Activated CD4-positive, alpha-beta memory T cell treated with anti-CD3 and anti-CD28 coated beads for 36 hours (primary cell): ENCODE measurements at regions not wholly inside any gene's neighbourhood (a gene's known extent, or its start where the extent isn't known, plus 50 kb on each side); places are given as distances from the start of the nearest gene placed in this dataset.

ENCODE experiments used
- CTCF ChIA-PET: fragments of 350-600 bp; sonication (Branson Sonifier 250); formaldehyde crosslinking; loops from one replicate; lab custom pipeline; 2021; ENCODE audit warnings: antibody characterized with exemption, inconsistent platforms; lab: Charles Lee
- POLR2A ChIA-PET: fragments of 350-600 bp; sonication (Branson Sonifier 250); formaldehyde crosslinking; loops from one replicate; lab custom pipeline; 2021; ENCODE audit warnings: antibody characterized with exemption; lab: Charles Lee
- DNase-seq: peaks from one replicate; pipeline ENCODE4 v3.0.0-alpha.2; 2020
- H3K27ac Mint-ChIP-seq: one replicate; pipeline ENCODE4 v1.8.0; 2021; ENCODE audit warnings: mixed read lengths
- H3K27me3 Mint-ChIP-seq: one replicate; pipeline ENCODE4 v1.8.0; 2021; ENCODE audit warnings: mixed read lengths
- H3K36me3 Mint-ChIP-seq: one replicate; pipeline ENCODE4 v1.8.0; 2021; ENCODE audit warnings: mixed read lengths
- H3K4me1 Mint-ChIP-seq: one replicate; pipeline ENCODE4 v1.8.0; 2021; ENCODE audit warnings: low read depth, mixed read lengths
- H3K4me3 Mint-ChIP-seq: one replicate; pipeline ENCODE4 v1.8.0; 2021; ENCODE audit warnings: mild to moderate bottlenecking, mixed read lengths
- H3K9me3 Mint-ChIP-seq: one replicate; pipeline ENCODE4 v1.8.0; 2021; ENCODE audit warnings: mixed read lengths
- intact Hi-C: fragments of 100-400 bp; cut with micrococcal nuclease; formaldehyde crosslinking; loops from one replicate; pipeline ENCODE4 v1.15.1; 2023

- H3K27me3 Mint-ChIP-seq: peaks cover 20% of the 10 kb centered on the region
Measured at GRCh38 chr10:4673279-4674040, 152.5 kb upstream of the AKR1E2 start.

GRCh38 chr10:4672201-4672600, 153.8 kb upstream of the AKR1E2 start:
- intact Hi-C loops: no loop called here
- CTCF ChIA-PET: interaction anchor here (1.3 kb wide), 1 partner anchor 15 kb away, joined by 3 read pairs; no protein-coding TSS in a partner anchor
- Mint-ChIP-seq H3K27ac (no peak overlapping the region), H3K4me1 (no peaks in the 10 kb centered on the region), H3K4me3 (no peak overlapping the region), H3K27me3 (peaks cover 14% of the 10 kb centered on the region), H3K9me3 (no peaks in the 10 kb centered on the region), H3K36me3 (no peaks in the 10 kb centered on the region)
- POLR2A ChIA-PET: no interaction called here
- DNase-seq: no peak

More at GRCh38 chr10:4673279-4674040, 152.5 kb upstream of the AKR1E2 start:
- H3K4me1 Mint-ChIP-seq: no peaks in the 10 kb centered on the region
- no peaks in the 10 kb centered on the region for H3K36me3 Mint-ChIP-seq
- no peak overlapping the region for H3K4me3 Mint-ChIP-seq
- ChIA-PET POLR2A (no interaction called here), CTCF (interaction anchor here (1.3 kb wide), 1 partner anchor 17 kb away, joined by 3 read pairs; no protein-coding TSS in a partner anchor)
- H3K9me3 Mint-ChIP-seq: no peaks in the 10 kb centered on the region
- H3K27ac Mint-ChIP-seq: no peak overlapping the region
- intact Hi-C loops: no loop called here
- DNase-seq: no peak

GRCh38 chr10:4671451-4672145, 154.4 kb upstream of the AKR1E2 start:
- H3K4me3 Mint-ChIP-seq: no peak overlapping the region
- intact Hi-C loops: no loop called here
- H3K27ac Mint-ChIP-seq: no peak overlapping the region
- DNase-seq: no peak
- CTCF ChIA-PET: interaction anchor here (1.0 to 1.4 kb wide), 2 partner anchors 15 to 96 kb away, joined by 3 to 4 read pairs; no protein-coding TSS in a partner anchor
- no peaks in the 10 kb centered on the region for H3K4me1 Mint-ChIP-seq
- POLR2A ChIA-PET: no interaction called here
- H3K9me3 Mint-ChIP-seq: no peaks in the 10 kb centered on the region
- H3K36me3 Mint-ChIP-seq: no peaks in the 10 kb centered on the region
- peaks cover 14% of the 10 kb centered on the region for H3K27me3 Mint-ChIP-seq

GRCh38 chr10:4670737-4671136, 155.3 kb upstream of the AKR1E2 start:
- Mint-ChIP-seq H3K36me3 (no peaks in the 10 kb centered on the region), H3K27ac (no peak overlapping the region), H3K4me1 (no peaks in the 10 kb centered on the region), H3K4me3 (no peak overlapping the region), H3K9me3 (no peaks in the 10 kb centered on the region), H3K27me3 (peaks cover 12% of the 10 kb centered on the region)
- DNase-seq: no peak
- ChIA-PET CTCF (interaction anchor here (1.0 to 1.4 kb wide), 3 partner anchors 12 to 96 kb away, joined by 3 to 4 read pairs (median 3); no protein-coding TSS in a partner anchor), POLR2A (no interaction called here)
- intact Hi-C loops: no loop called here

- no peak for DNase-seq
- CTCF ChIA-PET: no interaction called here
- H3K36me3 Mint-ChIP-seq: no peaks in the 10 kb centered on the region
- no peaks in the 10 kb centered on the region for H3K4me1 Mint-ChIP-seq
- POLR2A ChIA-PET: no interaction called here
- no peak overlapping the region for H3K4me3 Mint-ChIP-seq
- peaks cover 8% of the 10 kb centered on the region for H3K27me3 Mint-ChIP-seq
- H3K27ac Mint-ChIP-seq: no peak overlapping the region
- H3K9me3 Mint-ChIP-seq: no peaks in the 10 kb centered on the region
- intact Hi-C loops: no loop called here
Measured at GRCh38 chr10:4669585-4669984, 156.4 kb upstream of the AKR1E2 start.

- Mint-ChIP-seq H3K27me3 (peaks cover 11% of the 10 kb centered on the region), H3K4me1 (peaks cover 6% of the 10 kb centered on the region), H3K4me3 (no peak overlapping the region), H3K9me3 (no peaks in the 10 kb centered on the region), H3K36me3 (no peaks in the 10 kb centered on the region), H3K27ac (no peak overlapping the region)
- ChIA-PET POLR2A (no interaction called here), CTCF (no interaction called here)
- intact Hi-C loops: loop anchor here (5.0 kb wide), 1 partner anchor 104 kb away; no protein-coding TSS in a partner anchor
- peak; percentile 46 for DNase-seq
Measured at GRCh38 chr10:4663162-4663992, 162.6 kb upstream of the AKR1E2 start.

GRCh38 chr10:4662576-4663161, 163.3 kb upstream of the AKR1E2 start:
- no peak overlapping the region for H3K4me3 Mint-ChIP-seq
- peaks cover 6% of the 10 kb centered on the region for H3K4me1 Mint-ChIP-seq
- POLR2A ChIA-PET: no interaction called here
- peaks cover 11% of the 10 kb centered on the region for H3K27me3 Mint-ChIP-seq
- no peak for DNase-seq
- intact Hi-C loops: loop anchor here (5.0 kb wide), 1 partner anchor 105 kb away; no protein-coding TSS in a partner anchor
- no peaks in the 10 kb centered on the region for H3K9me3 Mint-ChIP-seq
- H3K36me3 Mint-ChIP-seq: no peaks in the 10 kb centered on the region
- H3K27ac Mint-ChIP-seq: no peak overlapping the region
- CTCF ChIA-PET: no interaction called here

- POLR2A ChIA-PET: no interaction called here
- Mint-ChIP-seq H3K4me1 (peaks cover 6% of the 10 kb centered on the region), H3K27me3 (peaks cover 11% of the 10 kb centered on the region), H3K4me3 (no peak overlapping the region), H3K9me3 (no peaks in the 10 kb centered on the region), H3K36me3 (no peaks in the 10 kb centered on the region), H3K27ac (no peak overlapping the region)
- no peak for DNase-seq
- CTCF ChIA-PET: no interaction called here
- intact Hi-C loops: loop anchor here (5.0 kb wide), 1 partner anchor 106 kb away; no protein-coding TSS in a partner anchor
Measured at GRCh38 chr10:4661511-4662255, 164.3 kb upstream of the AKR1E2 start.

GRCh38 chr10:4658777-4659176, 167.2 kb upstream of the AKR1E2 start:
- peaks cover 11% of the 10 kb centered on the region for H3K27me3 Mint-ChIP-seq
- POLR2A ChIA-PET: no interaction called here
- no peaks in the 10 kb centered on the region for H3K36me3 Mint-ChIP-seq
- no peak for DNase-seq
- H3K4me1 Mint-ChIP-seq: peaks cover 6% of the 10 kb centered on the region
- intact Hi-C loops: loop anchor here (10.0 kb wide), 3 partner anchors 144 to 1464 kb away; no protein-coding TSS in a partner anchor
- CTCF ChIA-PET: interaction anchor here (0.8 to 1.0 kb wide), 4 partner anchors 12 to 1461 kb away, joined by 3 read pairs; no protein-coding TSS in a partner anchor
- no peak overlapping the region for H3K27ac Mint-ChIP-seq
- H3K4me3 Mint-ChIP-seq: no peak overlapping the region
- no peaks in the 10 kb centered on the region for H3K9me3 Mint-ChIP-seq

- no peaks in the 10 kb centered on the region for H3K36me3 Mint-ChIP-seq
- ChIA-PET POLR2A (no interaction called here), CTCF (interaction anchor here (0.6 to 1.7 kb wide), 20 partner anchors 14 to 1464 kb away, joined by 3 to 6 read pairs (median 3); no protein-coding TSS in a partner anchor)
- H3K4me1 Mint-ChIP-seq: peaks cover 16% of the 10 kb centered on the region
- H3K27me3 Mint-ChIP-seq: peaks cover 6% of the 10 kb centered on the region
- intact Hi-C loops: loop anchor here (1.0 to 10.0 kb wide), 4 partner anchors 142 to 1462 kb away; no protein-coding TSS in a partner anchor
- no peaks in the 10 kb centered on the region for H3K9me3 Mint-ChIP-seq
- no peak overlapping the region for H3K4me3 Mint-ChIP-seq
- DNase-seq: peak; percentile 63
- H3K27ac Mint-ChIP-seq: no peak overlapping the region
Measured at GRCh38 chr10:4656576-4657194, 169.3 kb upstream of the AKR1E2 start.
